HUES6 (cell line): ENCODE measurements at regions not wholly inside any gene's neighbourhood (a gene's known extent, or its start where the extent isn't known, plus 50 kb on each side); places are given as distances from the start of the nearest gene placed in this dataset.

Source experiments
- H3K27ac ChIP-seq: 2 replicates; pipeline ENCODE4 v1.7.0; 2013; ENCODE audit warnings: low read depth, mild to moderate bottlenecking, low read length, inconsistent platforms
- H3K27me3 ChIP-seq: 2 replicates; pipeline ENCODE4 v1.6.1; 2013; ENCODE audit warnings: low read length; ENCODE audit not compliant: control insufficient read depth, insufficient read depth
- H3K36me3 ChIP-seq: 2 replicates; pipeline ENCODE4 v1.6.1; 2013; ENCODE audit warnings: low read length; ENCODE audit not compliant: control insufficient read depth, insufficient read depth
- H3K4me1 ChIP-seq: 2 replicates; pipeline ENCODE4 v1.6.1; 2013; ENCODE audit warnings: low read length; ENCODE audit not compliant: control insufficient read depth, insufficient read depth
- H3K4me3 ChIP-seq: 2 replicates; pipeline ENCODE4 v1.5.1; 2013; ENCODE audit warnings: low read depth, low read length
- H3K9ac ChIP-seq: one replicate; pipeline ENCODE4 v1.6.1; 2013; ENCODE audit warnings: mild to moderate bottlenecking, low read length
- H3K9me3 ChIP-seq: 2 replicates; pipeline ENCODE4 v1.6.1; 2013; ENCODE audit warnings: low read depth, low read length; ENCODE audit not compliant: control insufficient read depth, insufficient read depth

DNA sequence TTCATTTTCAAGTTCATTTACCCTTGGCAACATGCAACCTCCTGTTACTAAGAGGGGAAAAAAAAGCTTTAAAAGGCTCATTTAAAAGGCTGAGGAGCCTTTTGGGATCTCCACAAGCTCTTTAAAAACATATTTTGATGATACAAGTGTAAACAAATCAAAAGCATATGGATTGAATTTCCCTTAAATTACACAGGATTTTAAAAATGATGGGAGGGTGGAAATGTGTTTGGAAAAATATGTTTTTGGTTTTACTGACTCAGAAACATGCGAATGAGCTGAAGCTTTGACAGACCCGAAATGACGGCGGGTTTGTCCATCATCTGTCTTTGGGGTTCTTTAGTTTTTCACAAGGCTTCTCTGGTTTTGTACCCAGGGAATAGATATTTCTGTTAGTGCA, 180.6 kb upstream of the CCDC68 start:
- peaks cover 2% of the 10 kb centered on the region; the same call in 1 of the 2 replicates for H3K9me3 ChIP-seq
- no peak overlapping the region for H3K9ac ChIP-seq
- H3K36me3 ChIP-seq = no peaks in the 10 kb centered on the region
- no peak overlapping the region for H3K27ac ChIP-seq
- no peaks in the 10 kb centered on the region for H3K27me3 ChIP-seq
- no peak overlapping the region for H3K4me3 ChIP-seq
- no peaks in the 10 kb centered on the region for H3K4me1 ChIP-seq

DNA sequence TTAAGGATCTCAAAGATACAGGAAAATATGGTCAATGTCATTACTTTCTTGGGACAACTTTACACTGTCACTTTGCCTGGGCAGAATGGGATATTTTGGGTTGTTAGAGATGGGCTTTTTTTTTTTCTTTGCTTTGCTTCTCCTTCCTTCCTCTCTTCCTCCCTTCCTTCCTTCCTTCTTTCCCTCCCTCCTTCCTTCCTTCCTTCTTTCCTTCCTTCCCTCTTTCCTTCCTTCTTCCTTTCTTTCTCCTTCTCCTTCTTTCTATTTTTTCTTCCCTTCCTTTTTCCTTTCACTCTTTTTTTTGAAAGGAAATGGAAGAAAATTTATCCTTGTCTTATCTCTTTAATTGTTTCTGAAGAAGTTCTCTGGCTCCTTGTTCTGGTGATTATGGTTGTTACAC, 180.0 kb upstream of the CCDC68 start:
- H3K4me3 ChIP-seq = no peak overlapping the region
- no peak overlapping the region for H3K9ac ChIP-seq
- H3K27ac ChIP-seq = no peak overlapping the region
- no peaks in the 10 kb centered on the region for H3K27me3 ChIP-seq
- H3K9me3 ChIP-seq = peaks cover 2% of the 10 kb centered on the region; the same call in 1 of the 2 replicates
- H3K36me3 ChIP-seq = no peaks in the 10 kb centered on the region
- no peaks in the 10 kb centered on the region for H3K4me1 ChIP-seq

DNA sequence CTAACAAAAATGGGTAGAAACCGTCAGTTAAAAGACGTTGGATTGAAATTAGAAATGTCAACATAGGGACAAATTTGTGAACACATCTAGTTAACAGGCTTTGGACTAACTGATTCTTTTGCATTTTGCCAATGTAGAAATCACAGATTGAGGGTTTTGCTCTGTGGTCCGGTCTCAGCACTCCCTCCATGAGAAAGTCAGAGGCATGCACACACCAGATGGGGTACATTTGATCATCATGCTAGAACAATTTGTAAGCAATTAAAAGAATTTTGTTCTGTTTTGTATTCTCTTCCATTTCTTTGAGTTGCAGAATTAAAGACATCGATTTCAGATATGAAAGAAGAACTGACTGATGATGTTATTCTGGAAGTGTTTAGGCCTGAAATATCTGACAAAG, 179.1 kb upstream of the CCDC68 start:
- Histone ChIP-seq H3K36me3 (no peaks in the 10 kb centered on the region), H3K9ac (no peak overlapping the region), H3K27me3 (no peaks in the 10 kb centered on the region), H3K4me1 (no peaks in the 10 kb centered on the region), H3K4me3 (no peak overlapping the region), H3K27ac (no peak overlapping the region), H3K9me3 (0 out of 2 replicates have a peak, but pooled peaks cover under 1% of the 10 kb centered on the region)

GRCh38 chr18:55137602-55138001, 178.3 kb upstream of the CCDC68 start:
- H3K4me1 ChIP-seq = no peaks in the 10 kb centered on the region
- H3K27ac ChIP-seq = no peak overlapping the region
- H3K36me3 ChIP-seq = no peaks in the 10 kb centered on the region
- H3K9ac ChIP-seq = no peak overlapping the region
- H3K4me3 ChIP-seq = no peak overlapping the region
- H3K27me3 ChIP-seq = no peaks in the 10 kb centered on the region
- H3K9me3 ChIP-seq = no peaks in the 10 kb centered on the region

- Histone ChIP-seq H3K27me3 (no peaks in the 10 kb centered on the region), H3K9me3 (no peaks in the 10 kb centered on the region), H3K36me3 (no peaks in the 10 kb centered on the region), H3K9ac (no peak overlapping the region), H3K4me1 (no peaks in the 10 kb centered on the region), H3K4me3 (no peak overlapping the region), H3K27ac (no peak overlapping the region)
Observed at GRCh38 chr18:55136864-55137263, 177.6 kb upstream of the CCDC68 start.

DNA sequence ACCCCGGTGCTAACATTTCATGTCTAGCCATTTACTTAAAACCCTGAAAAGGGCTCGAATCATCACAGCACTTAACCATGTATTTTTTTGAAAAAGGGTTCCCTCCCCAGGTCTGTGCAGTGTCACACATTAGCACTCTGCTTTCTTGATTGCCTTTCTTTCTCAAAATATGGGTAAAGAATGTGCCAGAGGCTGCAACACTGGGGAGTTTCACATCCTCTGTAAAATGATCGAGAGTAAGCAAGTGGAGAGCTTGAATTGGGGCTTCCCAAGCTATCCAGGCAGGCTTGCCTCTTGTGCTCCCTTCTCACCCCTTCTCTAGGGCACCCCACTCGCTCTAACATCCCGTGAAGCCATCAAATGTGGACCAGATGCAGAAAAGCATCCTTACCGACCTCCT, 177.0 kb upstream of the CCDC68 start:
- Histone ChIP-seq H3K4me1 (no peaks in the 10 kb centered on the region), H3K9me3 (no peaks in the 10 kb centered on the region), H3K9ac (no peak overlapping the region), H3K36me3 (no peaks in the 10 kb centered on the region), H3K27ac (no peak overlapping the region), H3K4me3 (no peak overlapping the region), H3K27me3 (no peaks in the 10 kb centered on the region)

DNA sequence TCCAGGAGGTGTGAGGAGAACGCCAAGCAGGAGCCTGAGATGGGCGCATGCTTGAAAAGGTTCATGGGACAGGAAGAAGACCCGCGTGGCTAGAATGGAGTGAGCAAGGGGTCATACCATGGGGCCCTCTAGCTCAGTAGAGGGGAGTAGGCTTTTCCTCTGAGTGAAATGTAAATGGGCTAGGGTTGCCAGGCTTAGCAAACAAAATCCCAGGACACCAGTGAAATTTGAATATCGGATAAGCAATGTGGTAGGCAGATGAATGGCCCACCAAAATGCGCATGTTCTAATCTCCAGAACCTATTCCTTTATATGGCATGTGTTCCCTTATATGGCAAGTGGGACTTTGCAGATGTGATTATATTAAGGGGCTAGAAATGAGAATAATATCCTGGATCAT, 174.1 kb upstream of the CCDC68 start:
- H3K4me3 ChIP-seq = no peak overlapping the region
- no peaks in the 10 kb centered on the region for H3K27me3 ChIP-seq
- H3K4me1 ChIP-seq = no peaks in the 10 kb centered on the region
- H3K27ac ChIP-seq = no peak overlapping the region
- no peaks in the 10 kb centered on the region for H3K36me3 ChIP-seq
- no peak overlapping the region for H3K9ac ChIP-seq
- no peaks in the 10 kb centered on the region for H3K9me3 ChIP-seq

- H3K4me1 ChIP-seq = no peaks in the 10 kb centered on the region
- H3K9ac ChIP-seq = no peak overlapping the region
- no peak overlapping the region for H3K27ac ChIP-seq
- H3K4me3 ChIP-seq = no peak overlapping the region
- no peaks in the 10 kb centered on the region for H3K27me3 ChIP-seq
- no peaks in the 10 kb centered on the region for H3K36me3 ChIP-seq
- no peaks in the 10 kb centered on the region for H3K9me3 ChIP-seq
Observed at GRCh38 chr18:55128437-55128836, 169.2 kb upstream of the CCDC68 start.

DNA sequence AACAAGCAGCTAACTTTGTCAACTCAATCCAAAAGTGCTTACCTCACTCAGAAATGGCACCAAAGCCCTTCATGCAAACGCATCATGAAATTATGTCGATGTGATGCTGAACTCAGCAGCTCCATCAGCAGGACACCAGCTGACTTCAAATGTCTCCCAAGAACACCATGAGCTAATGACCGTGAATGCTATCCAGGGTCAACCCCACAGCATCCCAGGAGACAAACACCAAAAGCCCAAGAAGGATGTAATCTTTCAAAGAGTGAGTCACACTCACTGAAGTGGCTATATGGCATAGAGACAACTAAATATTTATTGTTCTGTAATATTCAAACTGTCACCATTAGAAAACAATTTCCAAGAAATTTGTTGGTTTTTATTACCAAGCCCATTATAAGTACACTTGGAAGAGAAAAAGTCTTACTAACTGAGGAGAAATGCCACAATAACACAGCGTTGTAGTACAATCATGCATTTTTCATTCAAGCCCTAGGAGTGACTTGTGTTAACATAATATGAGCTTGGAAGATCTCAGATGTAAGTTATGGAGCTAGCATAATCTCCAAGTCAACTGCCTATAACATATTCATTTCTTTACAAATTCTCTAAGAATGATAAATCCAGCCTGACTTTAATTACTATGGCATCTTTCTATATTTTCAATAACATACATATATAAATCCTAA, 165.0 kb upstream of the CCDC68 start:
- H3K27ac ChIP-seq = no peak overlapping the region
- H3K36me3 ChIP-seq = no peaks in the 10 kb centered on the region
- H3K27me3 ChIP-seq = no peaks in the 10 kb centered on the region
- H3K4me3 ChIP-seq = no peak overlapping the region
- no peaks in the 10 kb centered on the region for H3K4me1 ChIP-seq
- no peaks in the 10 kb centered on the region for H3K9me3 ChIP-seq
- H3K9ac ChIP-seq = no peak overlapping the region

DNA sequence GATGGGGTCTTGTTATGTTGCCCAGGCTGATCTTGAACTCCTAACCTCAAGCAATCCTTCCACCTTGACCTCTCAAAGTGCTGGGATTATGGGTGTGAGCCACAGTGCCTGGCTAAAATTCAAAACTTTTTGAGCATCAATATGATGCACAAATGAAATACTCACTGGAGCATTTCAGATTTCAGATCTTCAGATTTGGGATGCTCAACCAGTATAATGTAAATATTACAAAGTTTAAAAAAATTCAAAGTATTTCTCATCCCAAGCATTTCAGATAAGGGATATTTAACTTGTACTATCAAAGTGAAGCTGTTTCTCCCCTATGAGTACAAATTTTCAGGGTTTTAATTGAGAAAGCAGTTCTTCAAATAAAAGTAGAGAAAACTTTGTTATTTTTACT, 164.1 kb upstream of the CCDC68 start:
- H3K9me3 ChIP-seq = no peaks in the 10 kb centered on the region
- H3K27ac ChIP-seq = no peak overlapping the region
- H3K4me1 ChIP-seq = no peaks in the 10 kb centered on the region
- H3K36me3 ChIP-seq = no peaks in the 10 kb centered on the region
- H3K27me3 ChIP-seq = no peaks in the 10 kb centered on the region
- H3K4me3 ChIP-seq = no peak overlapping the region
- no peak overlapping the region for H3K9ac ChIP-seq

DNA sequence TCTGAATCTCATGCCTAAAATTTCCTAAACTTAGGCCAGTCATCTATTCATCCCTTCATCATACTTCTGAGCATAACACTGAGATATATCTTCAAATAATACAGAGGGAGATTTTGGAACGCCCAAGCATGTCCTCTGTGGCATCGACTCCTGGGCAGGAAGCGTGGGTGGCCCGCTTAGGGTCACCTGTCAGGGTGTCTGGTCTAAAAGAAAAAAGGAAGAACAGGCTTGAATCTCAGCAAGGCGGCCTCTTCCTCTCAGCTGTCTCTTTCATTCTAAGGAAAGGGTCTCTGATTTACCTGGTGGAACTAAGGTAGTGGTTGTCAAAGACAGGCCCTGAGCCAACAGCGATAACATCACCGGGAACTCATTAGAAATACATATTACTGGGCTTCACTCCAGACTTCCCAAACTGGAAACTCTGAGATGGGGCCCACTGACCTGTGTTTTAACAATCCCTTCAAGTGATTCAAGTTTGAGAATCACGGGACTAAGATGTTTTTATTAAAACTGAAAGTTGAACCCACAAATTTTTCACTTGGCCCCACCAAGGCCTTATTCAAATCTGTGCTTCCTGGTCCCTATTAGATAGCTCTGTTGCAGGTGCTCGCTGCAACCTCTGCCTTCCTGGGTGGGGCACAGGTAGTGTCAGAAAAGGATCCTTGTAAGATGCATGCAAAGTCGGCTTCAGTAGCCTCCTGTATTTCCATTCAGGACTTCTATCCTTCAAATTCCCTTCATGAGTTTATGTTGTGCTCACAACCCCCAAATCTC, 162.3 kb upstream of the CCDC68 start:
- no peaks in the 10 kb centered on the region for H3K27me3 ChIP-seq
- H3K9ac ChIP-seq = no peak overlapping the region
- H3K4me1 ChIP-seq = no peaks in the 10 kb centered on the region
- no peaks in the 10 kb centered on the region for H3K9me3 ChIP-seq
- no peak overlapping the region for H3K4me3 ChIP-seq
- H3K27ac ChIP-seq = no peak overlapping the region
- H3K36me3 ChIP-seq = no peaks in the 10 kb centered on the region
